ENCODE measurements at regions not wholly inside any gene's neighbourhood (a gene's known extent, or its start where the extent isn't known, plus 50 kb on each side); places are given as distances from the start of the nearest gene placed in this dataset.

GRCh38 chr10:85026878-85027467 is 698.6 kb downstream of the CCSER2 start:
- TF ChIP-seq HDGF (IDR thresholded peaks at IDR 0.05; ENCODE audit: borderline replicate concordance) = no peak
- no peak for TF ChIP-seq LEF1 (IDR thresholded peaks at IDR 0.05; ENCODE audit: borderline replicate concordance)
- TF ChIP-seq FOXA1 (IDR thresholded peaks at IDR 0.05) = no peak
- TF ChIP-seq SUZ12 (IDR thresholded peaks at IDR 0.05) = no peak

All from HEK293T (cell line).